Tibial nerve (tissue), 4 donors: ENCODE measurements at regions not wholly inside any gene's neighbourhood (a gene's known extent, or its start where the extent isn't known, plus 50 kb on each side); places are given as distances from the start of the nearest gene placed in this dataset.

Source experiments
- DNase-seq, 2 donors: peaks; one replicate each; pipeline ENCODE4 v3.0.0-alpha.2; 2019; ENCODE audit warnings: low spot score in 2 of 2
- H3K27ac ChIP-seq, 4 donors: fragments of 200-600 bp; sonication (generic) in 3 of 4; one replicate each; pipeline ENCODE4 v1.5.1; 2017 to 2019; ENCODE audit warnings: mild to moderate bottlenecking in 1 of 4
- H3K27me3 ChIP-seq, 2 donors: fragments of 200-600 bp; sonication (generic) in 1 of 2; one replicate each; pipeline versions ENCODE4 v1.5.1 to v1.6.0; 2017 to 2019
- H3K36me3 ChIP-seq, 3 donors: fragments of 200-600 bp; sonication (generic); one replicate each; pipeline ENCODE4 v1.5.1; 2018 to 2019
- H3K4me1 ChIP-seq, 4 donors: fragments of 200-600 bp; sonication (generic) in 3 of 4; one replicate each; pipeline ENCODE4 v1.5.1; 2017 to 2019
- H3K4me3 ChIP-seq, 4 donors: fragments of 200-600 bp; sonication (generic) in 3 of 4; one replicate each; pipeline ENCODE4 v1.5.1; 2017 to 2019; ENCODE audit warnings: mild to moderate bottlenecking in 1 of 4, moderate library complexity in 1 of 4
- H3K9me3 ChIP-seq, 4 donors: fragments of 200-600 bp; sonication (generic) in 3 of 4; one replicate each; pipeline ENCODE4 v1.5.1; 2017 to 2019
- EP300 ChIP-seq, 2 donors: sonication (generic); formaldehyde crosslinking; IDR thresholded peaks; one replicate each; pipeline ENCODE4 v1.6.1; 2017; ENCODE audit warnings: antibody characterized with exemption in 2 of 2, mild to moderate bottlenecking in 1 of 2
- POLR2A ChIP-seq, 2 donors: fragments of 450-650 bp; IDR thresholded peaks; one replicate each; pipeline ENCODE4 v1.6.1; 2017; ENCODE audit warnings: antibody characterized with exemption in 2 of 2, mild to moderate bottlenecking in 2 of 2, moderate library complexity in 2 of 2
- WGBS, 2 donors: methylation state at CpG; one replicate each; pipeline ENCODE4 v1.1.5; 2018; 5-methylcytosine and 5-hydroxymethylcytosine counted together
- TF ChIP-seq, protein P1 (sequence below), 5 experiments: fragments of 200-600 bp in 3 of 5; fragments of 450-650 bp in 2 of 5; sonication (generic) in 3 of 5; IDR thresholded peaks; one replicate each; pipeline ENCODE4 v1.5.1; 2016 to 2019; ENCODE audit warnings: antibody characterized with exemption in 5 of 5, mild to moderate bottlenecking in 3 of 5, moderate library complexity in 2 of 5

GRCh38 chr7:81492240-81492639 lies 277.6 kb downstream of the HGF start:
- Histone ChIP-seq H3K27me3 (no peaks in the 10 kb centered on the region), H3K4me3 (no peak overlapping the region), H3K36me3 (no peaks in the 10 kb centered on the region), H3K4me1 (no peaks in the 10 kb centered on the region), H3K9me3 (no peaks in the 10 kb centered on the region), H3K27ac (no peak overlapping the region)
- TF ChIP-seq, protein P1, sequence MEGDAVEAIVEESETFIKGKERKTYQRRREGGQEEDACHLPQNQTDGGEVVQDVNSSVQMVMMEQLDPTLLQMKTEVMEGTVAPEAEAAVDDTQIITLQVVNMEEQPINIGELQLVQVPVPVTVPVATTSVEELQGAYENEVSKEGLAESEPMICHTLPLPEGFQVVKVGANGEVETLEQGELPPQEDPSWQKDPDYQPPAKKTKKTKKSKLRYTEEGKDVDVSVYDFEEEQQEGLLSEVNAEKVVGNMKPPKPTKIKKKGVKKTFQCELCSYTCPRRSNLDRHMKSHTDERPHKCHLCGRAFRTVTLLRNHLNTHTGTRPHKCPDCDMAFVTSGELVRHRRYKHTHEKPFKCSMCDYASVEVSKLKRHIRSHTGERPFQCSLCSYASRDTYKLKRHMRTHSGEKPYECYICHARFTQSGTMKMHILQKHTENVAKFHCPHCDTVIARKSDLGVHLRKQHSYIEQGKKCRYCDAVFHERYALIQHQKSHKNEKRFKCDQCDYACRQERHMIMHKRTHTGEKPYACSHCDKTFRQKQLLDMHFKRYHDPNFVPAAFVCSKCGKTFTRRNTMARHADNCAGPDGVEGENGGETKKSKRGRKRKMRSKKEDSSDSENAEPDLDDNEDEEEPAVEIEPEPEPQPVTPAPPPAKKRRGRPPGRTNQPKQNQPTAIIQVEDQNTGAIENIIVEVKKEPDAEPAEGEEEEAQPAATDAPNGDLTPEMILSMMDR (IDR thresholded peaks at IDR 0.05): no peak
- TF ChIP-seq POLR2A (IDR thresholded peaks at IDR 0.05) (no peak), EP300 (IDR thresholded peaks at IDR 0.05) (no peak)
- WGBS, 2 donors: 58 to 70% methylated on average over 1 of the region's 1 CpG
- DNase-seq: no peak

DNA sequence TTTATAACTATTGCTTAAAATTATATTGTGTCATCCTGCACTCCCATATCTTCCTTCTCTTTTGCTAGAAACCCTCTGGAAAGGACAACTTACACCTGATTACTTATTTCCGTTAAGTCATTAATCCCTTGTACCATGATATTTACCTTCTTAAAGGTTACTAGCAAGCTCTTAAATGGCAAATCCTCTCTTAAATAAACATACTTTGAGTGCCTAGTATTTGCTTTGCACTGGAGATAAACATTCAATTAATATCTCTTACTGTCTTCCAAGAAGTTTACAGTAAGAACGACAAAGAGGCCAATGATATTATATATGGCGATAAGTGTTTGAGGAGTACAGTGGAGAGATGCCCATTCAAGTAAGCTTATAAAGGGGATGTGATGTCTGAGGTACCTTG lies 278.3 kb downstream of the HGF start:
- no peaks in the 10 kb centered on the region for H3K27me3 ChIP-seq
- 94 to 97% methylated on average over 3 of the region's 3 CpGs for WGBS, 2 donors
- H3K4me3 ChIP-seq: no peak overlapping the region
- H3K4me1 ChIP-seq: no peaks in the 10 kb centered on the region
- H3K27ac ChIP-seq: no peak overlapping the region
- no peaks in the 10 kb centered on the region for H3K9me3 ChIP-seq
- TF ChIP-seq, protein P1 (IDR thresholded peaks at IDR 0.05): no peak
- TF ChIP-seq EP300 (IDR thresholded peaks at IDR 0.05): no peak
- TF ChIP-seq POLR2A (IDR thresholded peaks at IDR 0.05): no peak
- H3K36me3 ChIP-seq: no peaks in the 10 kb centered on the region
- no peak for DNase-seq

GRCh38 chr7:81488210-81488609 lies 281.6 kb downstream of the HGF start:
- WGBS, 2 donors: 77 to 91% methylated on average over 2 of the region's 2 CpGs
- H3K27me3 ChIP-seq: no peaks in the 10 kb centered on the region
- H3K27ac ChIP-seq: no peak overlapping the region
- peaks cover 0 to 10% (median 0%) of the 10 kb centered on the region in 4 donors for H3K4me1 ChIP-seq
- no peak for DNase-seq
- no peaks in the 10 kb centered on the region for H3K36me3 ChIP-seq
- H3K9me3 ChIP-seq: no peaks in the 10 kb centered on the region
- TF ChIP-seq, protein P1 (IDR thresholded peaks at IDR 0.05): no peak
- no peak for TF ChIP-seq EP300 (IDR thresholded peaks at IDR 0.05)
- no peak for TF ChIP-seq POLR2A (IDR thresholded peaks at IDR 0.05)
- H3K4me3 ChIP-seq: no peak overlapping the region

DNA sequence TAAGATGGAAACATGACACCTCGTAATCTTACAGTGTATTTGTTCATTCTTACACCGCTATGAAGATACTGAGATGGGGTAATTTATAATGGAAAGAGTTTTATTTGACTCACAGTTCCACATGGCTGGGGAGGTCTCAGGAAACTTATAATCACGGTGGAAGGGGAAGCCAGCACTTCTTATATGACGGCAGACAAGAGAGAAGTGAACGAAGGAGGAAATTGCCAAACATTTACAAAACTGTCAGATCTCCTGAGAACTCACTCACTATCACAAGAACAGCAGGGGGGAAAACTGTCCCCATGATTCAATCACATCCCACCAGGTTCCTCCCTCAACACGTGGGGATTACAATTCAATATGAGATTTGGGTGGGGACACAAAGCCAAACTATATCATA lies 282.3 kb downstream of the HGF start:
- DNase-seq: no peak

DNA sequence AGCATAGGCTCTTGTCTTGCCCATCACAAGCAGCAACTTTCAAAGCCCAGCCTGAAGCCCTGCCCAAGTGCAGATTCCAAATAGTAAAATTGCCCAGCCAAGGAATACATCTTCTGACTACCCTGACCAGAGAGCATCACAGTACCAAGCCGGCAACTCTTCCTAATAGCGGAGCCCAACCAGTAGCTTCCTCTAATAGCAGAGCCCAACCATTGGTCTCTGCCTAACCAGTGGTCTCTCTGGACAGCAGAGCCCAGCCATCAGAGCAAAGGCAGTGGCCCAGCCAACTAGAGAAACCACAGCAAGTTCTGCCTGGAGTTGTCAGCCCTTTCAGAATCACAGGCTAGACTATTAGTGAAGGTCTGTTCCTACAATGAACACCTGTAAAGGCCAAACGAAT lies 285.6 kb downstream of the HGF start:
- TF ChIP-seq, protein P1 (IDR thresholded peaks at IDR 0.05): no peak
- TF ChIP-seq EP300 (IDR thresholded peaks at IDR 0.05): no peak
- no peak for TF ChIP-seq POLR2A (IDR thresholded peaks at IDR 0.05)
- Histone ChIP-seq H3K36me3 (no peaks in the 10 kb centered on the region), H3K9me3 (no peaks in the 10 kb centered on the region), H3K4me3 (no peak overlapping the region), H3K27ac (peak overlapping the region in 1 of 4 donors; percentile 6), H3K27me3 (no peaks in the 10 kb centered on the region), H3K4me1 (peaks cover 0 to 10% (median 0%) of the 10 kb centered on the region in 4 donors)
- 18 to 62% methylated on average over 2 to 3 of the region's 3 CpGs for WGBS, 2 donors
- DNase-seq: peak; percentile 24 to 44

More for the DNA sequence above, 282.3 kb downstream of the HGF start:
- Histone ChIP-seq H3K9me3 (no peaks in the 10 kb centered on the region), H3K27ac (no peak overlapping the region), H3K4me3 (no peak overlapping the region), H3K27me3 (no peaks in the 10 kb centered on the region), H3K36me3 (no peaks in the 10 kb centered on the region), H3K4me1 (peaks cover 0 to 10% (median 0%) of the 10 kb centered on the region in 4 donors)
- TF ChIP-seq POLR2A (IDR thresholded peaks at IDR 0.05): no peak
- TF ChIP-seq, protein P1 (IDR thresholded peaks at IDR 0.05): no peak
- 83 to 86% methylated on average over 6 of the region's 6 CpGs for WGBS, 2 donors
